Left lung (tissue), 4 donors: ENCODE measurements at regions not wholly inside any gene's neighbourhood (a gene's known extent, or its start where the extent isn't known, plus 50 kb on each side); places are given as distances from the start of the nearest gene placed in this dataset.
A peak's percentile ranks its signal among the peaks of the same experiment; 100 is the strongest.

Experiments used
- ATAC-seq: fragments of 200-7000 bp; cut with Tn5 transposase; one replicate; pipeline ENCODE4 v1.9.1; 2020; ENCODE audit warnings: moderate library complexity
- DNase-seq, 4 donors: peaks; one replicate each; pipeline ENCODE4 v3.0.0-alpha.2; 2013 to 2020
- H3K27ac ChIP-seq, 2 donors: fragments of 200-600 bp; sonication (generic) in 1 of 2; one replicate each; pipeline versions ENCODE4 v1.5.0 to v1.8.0; 2020 to 2021
- H3K27me3 ChIP-seq, 2 donors: fragments of 200-600 bp; sonication (generic) in 1 of 2; one replicate each; pipeline versions ENCODE4 v1.5.0 to v1.8.0; 2020 to 2021
- H3K36me3 ChIP-seq, 2 donors: fragments of 200-600 bp; sonication (generic) in 1 of 2; one replicate each; pipeline versions ENCODE4 v1.5.0 to v1.8.0; 2020 to 2021
- H3K4me1 ChIP-seq, 2 donors: fragments of 200-600 bp; one replicate each; pipeline ENCODE4 v1.8.0; 2021
- H3K4me3 ChIP-seq, 2 donors: fragments of 200-600 bp; sonication (generic) in 1 of 2; one replicate each; pipeline versions ENCODE4 v1.5.0 to v1.8.0; 2020 to 2021; ENCODE audit warnings: mild to moderate bottlenecking in 1 of 2
- H3K9me3 ChIP-seq, 2 donors: fragments of 200-600 bp; sonication (generic) in 1 of 2; one replicate each; pipeline versions ENCODE4 v1.5.0 to v1.8.0; 2020 to 2021
- intact Hi-C, 2 donors: fragments of 100-400 bp; cut with DNase I; formaldehyde crosslinking; loops; one replicate each; pipeline versions ENCODE4 v1.11.2 to v1.14.2; 2022
- TF ChIP-seq, protein P1 (sequence below), 2 donors: fragments of 200-600 bp; sonication (generic) in 1 of 2; IDR thresholded peaks; one replicate each; pipeline versions ENCODE4 v1.5.0 to v1.8.0; 2021; ENCODE audit warnings: antibody characterized with exemption in 2 of 2
- donor health status: DM: no; HTN: yes; CAD: no.
- donor health status: DM: no; HTN: no; CAD: no.

DNA sequence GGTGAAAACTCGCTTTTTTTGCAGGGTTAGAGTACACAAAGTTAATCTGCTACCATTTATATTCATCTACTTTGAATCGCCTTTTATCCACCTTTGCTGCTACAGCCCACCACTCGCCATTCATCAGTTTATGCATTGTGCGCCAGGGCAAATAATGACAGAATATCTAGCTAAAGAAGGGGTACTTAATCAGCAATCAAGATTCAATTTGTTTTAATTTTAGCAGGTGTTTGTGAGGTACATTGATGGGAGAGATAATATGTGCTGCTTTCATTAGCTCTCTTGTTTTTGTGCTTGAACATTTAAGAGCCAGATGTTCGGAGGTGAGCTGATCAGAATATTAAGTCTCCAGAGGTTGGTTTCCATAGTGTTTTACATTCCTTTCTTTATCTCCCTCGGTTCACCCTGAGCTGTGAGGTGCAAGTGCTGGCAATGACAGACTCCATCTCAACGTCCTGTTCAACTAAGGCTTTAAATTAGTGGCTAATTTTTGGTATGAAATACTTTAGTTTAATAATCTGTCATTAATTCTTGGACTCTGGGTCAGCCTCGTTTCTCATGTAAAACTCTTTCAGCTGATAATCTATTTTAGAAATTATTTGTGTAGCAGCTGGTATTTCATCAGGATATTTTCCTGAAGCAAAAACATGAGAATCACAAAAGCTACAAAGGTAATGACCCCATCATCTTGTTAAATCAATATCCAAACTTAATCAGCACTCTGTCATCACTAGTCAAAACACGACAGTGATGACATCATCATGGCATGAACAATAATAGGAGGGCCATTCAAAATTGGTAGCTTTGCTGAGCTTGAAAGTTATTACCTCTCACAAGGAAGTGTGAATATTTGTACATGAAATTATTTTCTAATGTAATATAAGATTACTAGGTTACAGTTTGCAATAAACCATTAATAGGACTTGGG is 479.9 kb upstream of the FANCL start:
- TF ChIP-seq, protein P1, sequence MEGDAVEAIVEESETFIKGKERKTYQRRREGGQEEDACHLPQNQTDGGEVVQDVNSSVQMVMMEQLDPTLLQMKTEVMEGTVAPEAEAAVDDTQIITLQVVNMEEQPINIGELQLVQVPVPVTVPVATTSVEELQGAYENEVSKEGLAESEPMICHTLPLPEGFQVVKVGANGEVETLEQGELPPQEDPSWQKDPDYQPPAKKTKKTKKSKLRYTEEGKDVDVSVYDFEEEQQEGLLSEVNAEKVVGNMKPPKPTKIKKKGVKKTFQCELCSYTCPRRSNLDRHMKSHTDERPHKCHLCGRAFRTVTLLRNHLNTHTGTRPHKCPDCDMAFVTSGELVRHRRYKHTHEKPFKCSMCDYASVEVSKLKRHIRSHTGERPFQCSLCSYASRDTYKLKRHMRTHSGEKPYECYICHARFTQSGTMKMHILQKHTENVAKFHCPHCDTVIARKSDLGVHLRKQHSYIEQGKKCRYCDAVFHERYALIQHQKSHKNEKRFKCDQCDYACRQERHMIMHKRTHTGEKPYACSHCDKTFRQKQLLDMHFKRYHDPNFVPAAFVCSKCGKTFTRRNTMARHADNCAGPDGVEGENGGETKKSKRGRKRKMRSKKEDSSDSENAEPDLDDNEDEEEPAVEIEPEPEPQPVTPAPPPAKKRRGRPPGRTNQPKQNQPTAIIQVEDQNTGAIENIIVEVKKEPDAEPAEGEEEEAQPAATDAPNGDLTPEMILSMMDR (IDR thresholded peaks at IDR 0.05): no peak
- Histone ChIP-seq H3K27me3 (no peaks in the 10 kb centered on the region), H3K4me3 (no peak overlapping the region), H3K27ac (no peak overlapping the region), H3K4me1 (no peaks in the 10 kb centered on the region), H3K36me3 (no peaks in the 10 kb centered on the region), H3K9me3 (no peaks in the 10 kb centered on the region)
- DNase-seq (no peak), ATAC-seq (no peak)
- intact Hi-C loops: no loop called here

- no peaks in the 10 kb centered on the region for H3K27me3 ChIP-seq
- intact Hi-C loops: no loop called here
- DNase-seq (no peak), ATAC-seq (no peak)
- TF ChIP-seq, protein P1 (IDR thresholded peaks at IDR 0.05): no peak
- no peak overlapping the region for H3K27ac ChIP-seq
- no peaks in the 10 kb centered on the region for H3K4me1 ChIP-seq
- H3K9me3 ChIP-seq: no peaks in the 10 kb centered on the region
- H3K4me3 ChIP-seq: no peak overlapping the region
- H3K36me3 ChIP-seq: no peaks in the 10 kb centered on the region
Measured at GRCh38 chr2:58720033-58720769, 479.1 kb upstream of the FANCL start.

DNA sequence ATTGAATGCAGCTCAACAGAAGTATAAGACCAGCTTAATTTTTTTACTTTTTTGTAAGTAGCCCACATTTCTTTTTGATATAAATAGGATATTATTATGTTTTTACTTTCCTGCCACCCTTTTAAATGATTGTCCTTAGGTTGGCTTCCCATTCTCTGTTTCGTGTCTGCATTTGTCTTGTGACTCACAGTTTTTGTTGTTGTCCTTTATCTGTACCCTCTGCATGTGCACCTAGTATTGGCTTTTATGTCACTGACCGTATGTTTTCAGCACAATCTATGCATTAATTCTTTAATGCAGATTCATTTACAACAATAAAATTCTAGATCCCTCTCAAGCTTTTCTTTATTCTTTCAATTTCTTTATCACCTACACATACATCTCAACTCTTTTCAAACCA is 474.2 kb upstream of the FANCL start:
- intact Hi-C loops: no loop called here
- no peaks in the 10 kb centered on the region for H3K36me3 ChIP-seq
- H3K4me3 ChIP-seq: no peak overlapping the region
- ATAC-seq: no peak
- no peaks in the 10 kb centered on the region for H3K4me1 ChIP-seq
- H3K27ac ChIP-seq: no peak overlapping the region
- H3K27me3 ChIP-seq: no peaks in the 10 kb centered on the region
- TF ChIP-seq, protein P1 (IDR thresholded peaks at IDR 0.05): no peak
- H3K9me3 ChIP-seq: no peaks in the 10 kb centered on the region
- DNase-seq: no peak

GRCh38 chr2:58714238-58714637 is 473.1 kb upstream of the FANCL start:
- ATAC-seq (no peak), DNase-seq (no peak)
- H3K27ac ChIP-seq: no peak overlapping the region
- no peaks in the 10 kb centered on the region for H3K27me3 ChIP-seq
- intact Hi-C loops: no loop called here
- no peaks in the 10 kb centered on the region for H3K9me3 ChIP-seq
- H3K4me3 ChIP-seq: no peak overlapping the region
- no peaks in the 10 kb centered on the region for H3K4me1 ChIP-seq
- H3K36me3 ChIP-seq: no peaks in the 10 kb centered on the region
- TF ChIP-seq, protein P1 (IDR thresholded peaks at IDR 0.05): no peak

- Histone ChIP-seq H3K27ac (no peak overlapping the region), H3K4me3 (no peak overlapping the region), H3K36me3 (no peaks in the 10 kb centered on the region), H3K4me1 (no peaks in the 10 kb centered on the region), H3K27me3 (no peaks in the 10 kb centered on the region), H3K9me3 (no peaks in the 10 kb centered on the region)
- ATAC-seq (no peak), DNase-seq (peak in 2 of 4 donors; percentile 13 to 47)
- TF ChIP-seq, protein P1 (IDR thresholded peaks at IDR 0.05): no peak
- intact Hi-C loops: no loop called here
Measured at GRCh38 chr2:58710795-58711279, 469.7 kb upstream of the FANCL start.
